ACHN (cell line): ENCODE measurements at regions not wholly inside any gene's neighbourhood (a gene's known extent, or its start where the extent isn't known, plus 50 kb on each side); places are given as distances from the start of the nearest gene placed in this dataset.

Source experiments
- DNase-seq: peaks from one replicate; pipeline ENCODE4 v3.0.0-alpha.2; 2015
- in situ Hi-C: cut with HindIII; loops from 2 replicates; pipeline ENCODE4 v1.10.0; 2017; ENCODE audit warnings: low sequenced_read_pairs, low pct_ligation_motif_present, low pct_unique_long_range_greater_than_20kb

DNA sequence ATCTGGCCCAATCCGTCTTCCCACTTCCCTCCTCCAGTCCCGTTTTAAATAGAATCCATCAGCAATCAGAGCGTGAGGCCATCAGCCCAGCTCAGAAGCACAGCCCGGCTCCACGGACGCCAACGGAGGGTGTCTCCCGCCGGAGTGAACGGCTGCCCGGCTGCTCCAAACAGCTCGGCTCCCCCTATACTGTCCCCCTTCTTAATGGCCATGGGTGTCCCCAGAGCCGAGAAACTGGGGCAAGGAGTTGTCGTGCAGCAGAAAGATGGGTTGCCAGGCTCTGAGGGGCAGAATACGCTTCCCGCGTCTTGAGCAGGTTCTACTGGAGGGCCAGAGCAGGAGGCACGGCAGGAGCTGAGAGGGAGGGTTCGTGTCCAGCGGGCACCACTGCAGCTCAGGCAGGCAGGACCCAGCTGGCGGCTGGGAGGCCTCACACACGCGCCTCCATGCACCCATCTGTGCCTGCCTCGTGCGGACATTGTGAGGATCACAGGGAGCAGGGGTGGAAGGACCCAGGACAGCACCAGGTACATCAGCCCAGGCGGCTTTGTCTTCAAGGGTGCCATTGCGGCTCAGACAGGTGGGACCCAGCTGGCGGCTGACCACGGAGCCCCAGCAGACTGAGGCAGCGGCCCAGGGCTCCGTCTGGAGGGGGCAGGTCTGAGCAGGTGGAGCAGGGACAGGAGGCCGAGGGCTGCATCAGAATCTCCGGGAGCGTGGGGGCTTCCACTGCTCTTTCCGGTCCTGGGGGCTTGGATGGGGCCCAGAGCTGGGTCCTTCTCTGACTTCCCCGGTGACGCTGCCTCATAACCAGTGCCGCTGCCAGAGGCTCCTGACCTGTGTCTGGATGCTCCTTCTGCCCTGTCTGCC is 882.7 kb downstream of the BRD1 start:
- DNase-seq: no peak
- in situ Hi-C loops: no loop called here

DNA sequence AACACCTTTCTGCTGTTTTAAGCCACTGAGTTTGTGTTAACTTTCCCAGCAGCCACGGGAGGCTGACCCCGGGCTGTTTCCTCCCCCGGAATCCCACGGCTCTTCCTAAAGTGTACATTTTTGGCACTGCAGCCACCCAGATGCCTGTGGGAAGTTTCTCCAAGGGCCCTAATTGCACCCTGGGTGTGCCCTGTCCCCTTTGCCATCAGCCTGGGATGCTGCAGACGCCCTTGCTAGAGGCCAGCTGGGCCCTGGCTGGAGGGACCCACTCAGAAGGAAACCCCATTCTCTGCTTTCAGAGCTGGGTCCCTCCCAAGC is 883.3 kb downstream of the BRD1 start:
- in situ Hi-C loops: no loop called here
- DNase-seq: no peak

DNA sequence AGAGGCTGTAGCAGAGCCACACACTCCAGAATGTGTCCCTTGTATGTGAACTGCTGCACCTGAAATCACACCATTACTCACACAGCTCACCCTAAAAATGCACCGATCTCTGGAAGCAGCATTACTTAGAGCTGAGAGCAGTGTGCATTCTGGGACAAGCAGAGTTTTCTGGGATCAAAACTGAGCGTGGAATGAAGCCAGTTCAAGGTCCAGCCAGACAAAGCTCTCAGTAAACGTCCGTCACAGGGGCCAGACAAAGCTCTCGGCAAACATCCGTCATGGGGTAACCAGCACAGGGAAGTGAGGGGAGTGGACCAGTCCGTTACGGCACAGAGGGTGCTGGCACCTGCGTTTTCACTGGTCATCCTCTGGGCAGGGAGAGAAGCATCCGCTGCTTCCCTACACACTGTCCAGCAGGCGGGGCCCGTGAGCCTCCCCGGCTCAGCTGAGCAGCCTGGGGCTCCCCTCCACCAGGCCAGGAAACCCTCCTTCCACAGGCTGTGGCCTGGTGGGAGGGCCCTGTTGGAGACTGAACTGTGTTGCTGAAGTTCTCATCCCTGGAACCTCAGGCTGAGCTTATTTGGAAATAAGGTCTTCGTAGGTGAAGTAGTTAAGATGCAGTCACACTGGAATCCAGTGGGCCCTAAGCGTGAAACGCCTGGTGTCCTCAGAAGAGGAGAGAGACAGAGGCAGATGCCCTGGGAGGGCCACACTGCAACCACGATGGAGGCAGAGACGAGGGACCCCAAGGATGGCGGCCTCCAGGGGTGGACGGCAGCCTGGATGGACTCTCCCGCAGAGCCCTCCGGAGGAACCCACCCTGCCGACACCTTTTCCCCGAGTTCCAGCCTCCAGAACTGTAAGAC is 883.9 kb downstream of the BRD1 start:
- in situ Hi-C loops: no loop called here
- DNase-seq: no peak

DNA sequence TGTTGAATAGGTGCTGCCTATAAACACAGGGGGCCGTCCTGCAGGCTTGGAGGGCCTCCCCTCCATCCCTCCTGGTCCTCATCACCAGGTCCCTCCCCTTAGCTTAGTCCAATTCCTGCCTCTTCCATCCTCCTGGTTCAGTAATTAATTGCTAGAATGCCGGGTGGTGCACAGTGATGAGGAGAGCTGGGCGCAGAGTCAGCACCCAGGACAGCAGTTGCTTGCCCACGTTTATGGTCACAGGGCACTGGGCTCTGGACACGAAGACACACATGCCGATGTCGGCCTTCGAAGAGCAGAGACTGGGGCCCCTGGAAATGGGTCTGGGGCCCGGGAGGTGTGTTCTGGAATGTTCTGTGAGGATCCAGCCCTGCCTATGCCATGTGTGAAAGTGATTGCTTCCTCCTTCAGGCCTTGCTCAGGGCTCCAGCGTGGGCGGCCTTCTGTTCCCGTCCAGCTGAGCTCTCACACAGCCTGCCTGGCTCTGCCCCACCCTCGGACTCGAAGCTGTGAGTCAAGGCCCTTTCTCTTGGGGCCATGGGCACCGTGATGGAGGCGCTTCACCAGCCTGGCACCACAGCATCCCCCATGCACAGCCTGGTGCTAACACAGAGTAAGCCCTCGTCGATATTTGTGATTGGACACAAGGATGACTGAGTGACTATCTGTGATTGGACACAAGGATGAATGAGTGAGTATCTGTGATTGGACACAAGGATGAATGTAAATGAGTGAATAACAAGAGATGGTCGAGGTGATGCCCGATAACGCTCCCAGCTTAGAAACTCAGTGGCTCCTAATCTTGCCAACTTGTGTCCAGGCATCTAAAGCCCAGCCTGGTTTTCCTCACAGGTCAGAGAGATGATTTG is 884.7 kb downstream of the BRD1 start:
- no peak for DNase-seq
- in situ Hi-C loops: no loop called here

DNA sequence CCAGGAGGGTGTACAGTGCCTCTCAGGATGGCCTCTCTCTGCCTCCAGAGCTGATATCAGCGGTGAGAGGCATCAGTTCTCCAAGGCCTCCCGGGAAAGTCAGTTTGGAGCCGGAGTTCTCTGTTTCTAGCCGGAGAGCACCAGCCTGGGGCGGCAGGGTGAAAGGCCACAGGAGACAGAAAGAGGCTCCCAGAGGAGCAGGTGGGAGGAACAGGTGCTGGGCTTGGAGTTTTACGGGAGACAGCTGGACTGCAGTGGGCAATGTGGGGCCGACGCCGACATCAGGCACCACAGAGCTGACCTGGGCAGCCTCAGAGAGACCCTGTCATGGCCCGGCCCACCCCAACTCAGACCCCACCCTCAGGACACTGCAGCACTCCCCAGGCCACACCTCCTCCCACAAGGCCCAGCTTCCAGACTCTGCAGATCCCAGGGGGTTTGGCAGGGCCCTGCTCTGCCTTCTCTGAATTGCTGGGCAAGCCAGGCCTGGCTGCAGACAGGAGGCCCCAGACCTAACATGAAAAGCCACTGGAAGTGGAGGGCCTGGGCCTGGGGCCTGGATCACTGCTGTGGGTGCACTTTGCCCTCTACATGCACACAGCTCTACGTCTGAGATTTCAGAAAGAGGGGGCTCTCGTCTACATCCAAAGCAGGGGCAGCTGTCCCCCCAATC is 885.6 kb downstream of the BRD1 start:
- in situ Hi-C loops: no loop called here
- no peak for DNase-seq

DNA sequence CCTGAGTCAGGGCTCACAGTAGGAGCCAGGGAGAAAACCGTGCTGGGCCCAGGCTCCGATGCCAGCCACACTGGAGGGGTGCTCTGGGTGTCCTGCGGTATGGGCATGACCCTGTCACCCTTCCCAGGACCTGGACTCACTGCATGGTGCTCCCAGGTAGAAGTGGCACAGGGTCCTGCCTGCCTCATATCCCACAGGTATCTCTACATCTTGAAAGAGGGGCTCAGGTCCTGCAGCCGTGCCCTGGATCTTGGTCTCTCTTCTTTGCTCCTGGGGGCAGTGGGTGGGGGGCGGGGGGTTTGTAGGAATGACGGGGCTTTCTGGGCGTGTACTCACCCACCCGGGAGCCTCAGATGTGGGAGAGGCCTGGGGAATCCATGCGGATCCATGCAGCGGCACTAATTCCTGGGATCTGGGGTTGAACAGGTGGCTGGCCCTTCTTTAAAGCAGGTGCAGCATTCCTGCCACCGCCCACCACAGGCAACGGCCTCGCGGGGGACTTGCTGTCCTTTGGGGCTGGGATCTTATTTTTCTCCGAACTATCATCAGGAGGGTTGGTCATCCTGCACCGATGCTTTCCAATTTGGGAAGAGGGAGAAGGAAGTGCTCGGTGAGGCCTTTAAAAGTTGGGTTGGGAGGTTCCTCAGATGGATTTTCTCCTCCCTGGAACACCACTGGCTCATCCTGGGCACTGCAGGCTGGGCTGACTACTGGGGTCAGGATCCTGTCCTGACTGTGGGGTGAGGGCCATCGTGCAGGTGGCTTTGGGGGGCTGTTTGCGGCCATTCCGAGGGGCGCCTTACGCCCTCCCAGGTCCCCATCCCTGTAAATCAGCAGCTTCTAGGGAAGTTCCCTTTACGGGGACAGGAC is 886.4 kb downstream of the BRD1 start:
- DNase-seq: no peak
- in situ Hi-C loops: no loop called here

DNA sequence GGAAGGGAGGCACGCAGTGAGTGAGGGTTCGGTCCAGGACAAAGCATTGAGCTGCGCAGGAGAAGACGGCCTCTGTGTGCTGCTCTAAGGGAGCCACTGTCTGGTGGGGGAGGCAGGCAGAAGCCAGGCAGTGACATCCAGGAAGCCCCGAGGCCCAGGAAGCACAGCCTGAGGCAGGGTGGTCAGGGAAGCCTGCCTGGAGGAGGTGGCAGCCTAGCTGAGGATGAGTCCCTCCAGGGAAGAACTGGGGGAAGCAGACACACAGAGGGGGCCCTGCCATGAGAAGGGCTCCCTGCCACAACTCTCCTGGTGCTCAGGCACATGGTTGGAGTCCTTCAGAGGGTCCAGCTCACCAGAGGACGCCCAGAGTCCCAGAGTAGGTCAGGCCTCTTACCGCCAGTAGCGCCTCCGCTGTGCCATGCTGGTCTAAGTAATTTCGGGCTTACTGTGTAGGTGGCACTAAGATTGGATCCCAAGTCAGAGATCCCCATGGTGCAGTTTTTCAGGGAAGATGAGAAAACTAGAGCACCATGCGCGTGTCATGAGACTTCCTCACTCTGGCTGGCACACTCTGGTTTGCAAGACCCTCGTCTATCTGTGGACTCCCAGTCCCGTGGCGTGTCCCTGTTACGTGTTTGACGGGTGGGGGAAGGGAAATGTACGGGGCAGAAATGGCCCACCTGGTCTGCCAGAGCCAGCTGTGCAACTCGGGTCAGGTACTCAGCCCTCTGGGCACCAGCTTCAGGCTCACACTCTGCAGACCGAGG is 887.2 kb downstream of the BRD1 start:
- in situ Hi-C loops: no loop called here
- DNase-seq: no peak

DNA sequence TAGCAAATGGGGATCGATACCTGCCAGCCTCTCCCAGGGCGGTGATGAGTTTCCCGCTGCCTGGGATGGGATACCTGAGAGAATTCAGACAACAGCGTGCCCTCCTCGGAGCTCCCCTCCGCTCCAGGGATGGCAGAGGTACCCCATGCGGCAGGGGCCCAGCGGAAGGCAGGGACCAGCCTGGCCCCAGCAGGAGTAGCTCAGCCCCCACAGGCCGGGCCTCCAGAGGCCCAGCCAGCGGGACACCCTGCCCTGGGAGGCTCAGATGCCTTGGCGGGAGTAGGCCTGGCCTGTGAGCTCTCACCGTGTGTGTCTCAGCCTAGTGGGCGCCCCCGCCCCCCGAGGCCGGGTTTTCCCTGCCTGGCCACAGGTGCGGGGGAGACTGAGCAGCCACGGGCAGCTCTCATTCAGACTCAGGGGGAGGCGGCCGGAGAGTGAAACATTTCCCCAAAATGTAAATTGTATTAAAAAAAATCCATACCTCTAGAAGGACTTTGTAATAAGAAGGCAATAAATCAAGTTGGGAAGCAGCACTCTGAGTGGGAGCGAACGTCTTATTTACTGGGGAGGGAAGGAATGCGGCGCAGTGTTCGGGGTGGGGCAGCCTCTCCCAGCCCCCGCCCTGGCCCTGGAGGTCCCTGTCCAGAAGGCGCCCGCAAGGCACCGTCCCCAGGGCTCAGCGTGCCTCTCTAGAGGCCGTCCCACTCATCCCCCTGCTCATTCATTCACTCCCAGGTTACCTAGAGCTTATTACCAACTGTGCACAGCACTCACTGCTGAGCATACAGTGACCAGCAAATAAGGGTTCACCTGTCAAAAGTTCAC is 888.0 kb downstream of the BRD1 start:
- DNase-seq: no peak
- in situ Hi-C loops: no loop called here

DNA sequence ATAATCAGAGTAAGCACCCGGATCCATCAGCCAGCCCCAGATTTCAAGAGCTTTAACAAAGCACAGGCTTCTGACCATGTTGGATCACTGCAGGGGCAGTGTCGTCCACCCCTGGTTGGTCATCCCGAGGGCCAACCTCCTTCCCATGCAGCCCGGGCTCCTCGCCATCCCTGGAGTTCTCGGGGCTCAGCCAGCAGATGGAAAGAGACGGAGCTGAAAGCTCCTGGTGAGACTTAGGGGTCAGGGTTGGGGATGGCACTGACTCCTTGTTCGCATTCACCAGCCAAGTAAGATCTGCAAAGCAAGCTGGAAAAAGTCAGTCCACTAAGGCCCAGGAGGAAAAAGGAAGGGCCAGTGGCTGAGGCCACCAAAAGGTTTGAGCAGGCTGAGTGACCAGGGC is 888.9 kb downstream of the BRD1 start:
- no peak for DNase-seq
- in situ Hi-C loops: no loop called here

DNA sequence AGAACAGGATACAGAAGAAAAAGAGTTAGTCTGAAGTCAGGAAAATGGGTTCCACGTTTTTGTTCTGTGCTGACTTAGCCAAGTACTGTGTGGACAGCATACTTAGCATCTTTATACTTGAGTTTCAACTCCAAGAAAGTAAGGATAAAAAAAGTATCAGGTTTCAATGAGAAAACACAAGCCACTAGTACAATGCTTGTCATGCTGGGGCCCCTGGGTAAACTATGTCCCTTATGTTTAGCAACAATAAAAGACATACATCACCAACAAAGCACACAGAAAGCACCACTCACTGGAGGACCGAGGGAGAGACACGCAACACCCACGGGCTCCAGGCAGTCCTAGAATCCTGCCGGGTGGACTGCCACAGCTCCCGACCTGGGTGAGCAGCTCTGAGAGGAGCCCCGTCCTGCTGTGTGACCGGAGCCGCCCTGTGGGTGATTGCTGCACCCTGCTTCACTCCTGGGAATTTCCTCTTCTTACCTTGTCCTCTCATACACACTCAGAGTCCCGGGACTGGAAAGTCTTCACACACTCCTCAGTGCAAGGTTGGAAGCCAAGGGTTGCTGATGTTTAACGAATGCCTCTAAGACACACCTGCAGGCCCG is 890.5 kb downstream of the BRD1 start:
- no peak for DNase-seq
- in situ Hi-C loops: no loop called here

DNA sequence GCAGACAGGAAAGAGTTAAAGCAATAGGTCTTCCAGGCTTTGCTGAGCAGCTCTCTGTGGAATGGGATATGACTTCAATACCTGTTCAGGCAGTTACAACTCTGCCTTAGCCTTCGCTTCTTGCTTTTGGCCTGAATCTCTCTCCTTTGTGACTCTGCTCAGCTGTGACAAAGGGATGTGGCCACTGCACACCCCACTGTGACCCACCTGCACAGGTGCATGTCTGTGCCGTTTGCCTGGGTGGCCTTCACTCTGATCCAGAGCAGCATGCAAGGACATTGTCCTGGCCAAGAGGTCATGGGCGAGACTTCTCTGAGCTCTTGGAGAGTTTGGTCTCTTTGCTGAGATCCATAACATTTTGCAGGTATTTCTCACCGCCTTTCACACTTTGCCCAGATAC is 891.3 kb downstream of the BRD1 start:
- in situ Hi-C loops: no loop called here
- DNase-seq: no peak

DNA sequence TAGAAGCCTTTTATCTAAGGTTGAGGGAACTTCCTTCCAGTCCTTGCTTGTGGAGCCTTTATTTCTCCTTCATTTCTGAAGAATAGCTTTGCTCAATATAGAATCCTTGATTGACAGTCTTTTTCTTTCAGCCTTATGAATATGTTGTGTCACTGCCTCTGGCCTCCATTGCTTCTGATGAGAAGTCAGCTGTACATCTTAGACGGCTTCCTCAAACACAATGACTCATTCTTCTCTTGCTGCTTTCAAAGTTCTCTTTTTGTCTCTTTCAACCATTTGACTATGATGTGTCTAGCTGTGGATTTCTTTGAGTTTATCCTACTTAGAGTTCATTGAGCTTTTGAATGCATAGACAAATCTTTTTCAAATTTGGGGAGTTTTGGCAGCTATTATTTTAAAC is 893.2 kb downstream of the BRD1 start:
- in situ Hi-C loops: no loop called here
- no peak for DNase-seq

DNA sequence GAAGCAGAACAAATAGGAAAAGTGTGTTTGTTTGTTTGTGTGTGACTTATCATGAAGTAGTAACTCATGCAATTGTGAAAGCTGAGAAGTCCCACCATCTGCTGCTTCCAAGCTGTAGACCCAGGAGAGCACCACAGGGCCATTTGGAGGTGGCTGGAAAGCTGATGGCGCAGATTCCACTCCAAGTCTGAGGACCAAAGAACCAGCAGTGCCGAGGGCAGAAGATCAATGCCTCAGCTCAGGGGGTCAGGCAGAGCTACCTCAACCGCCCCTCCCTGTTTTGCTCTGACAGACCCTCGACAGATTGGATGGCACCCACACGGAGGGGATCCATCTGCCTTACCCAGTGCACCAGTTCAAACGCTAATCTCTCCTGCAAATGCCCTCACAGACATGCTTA is 896.2 kb downstream of the BRD1 start:
- DNase-seq: no peak
- in situ Hi-C loops: no loop called here

DNA sequence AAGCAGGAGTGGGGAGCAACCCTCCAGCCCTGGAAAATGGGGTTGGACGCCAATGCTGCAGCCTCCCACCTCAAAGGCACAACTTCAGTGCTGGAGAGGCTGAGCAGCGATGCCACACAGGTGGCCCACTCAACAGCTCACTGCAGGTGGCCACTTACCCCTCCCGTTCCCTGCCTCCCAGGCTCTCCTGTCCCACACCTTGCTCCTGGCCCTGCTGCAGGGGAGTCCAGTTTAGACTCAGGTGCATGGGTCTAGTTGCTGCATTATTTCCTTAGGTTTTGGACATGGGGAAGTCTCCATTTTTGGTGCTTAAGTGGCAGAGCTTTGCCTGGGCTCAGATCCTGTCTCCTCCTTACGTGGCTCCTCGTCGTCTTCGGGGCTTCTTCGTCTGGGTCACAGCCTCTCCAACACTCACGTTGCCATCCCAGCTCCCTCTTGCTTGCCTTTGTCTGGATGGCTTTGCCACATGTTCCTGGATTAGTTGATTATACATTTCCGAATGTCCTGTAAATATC is 898.3 kb downstream of the BRD1 start:
- no peak for DNase-seq
- in situ Hi-C loops: no loop called here

DNA sequence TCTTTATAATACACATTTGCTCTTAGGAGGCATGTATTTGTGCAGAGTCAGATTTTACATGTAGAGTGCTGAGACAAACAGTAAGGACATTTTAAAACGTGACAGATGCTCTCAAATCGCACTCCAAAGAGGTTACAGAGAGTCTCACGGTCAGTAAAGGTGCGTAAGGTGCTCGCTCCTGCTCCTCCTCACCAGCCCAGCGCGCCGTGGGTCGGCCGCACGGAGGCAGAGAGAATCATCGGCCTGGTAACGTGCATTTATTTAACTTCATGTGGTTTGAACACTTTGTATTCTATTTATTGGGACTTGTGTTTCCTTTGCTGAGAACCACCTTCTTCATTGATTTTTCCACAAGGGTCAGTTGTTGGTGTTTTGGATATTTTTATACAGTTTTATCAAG is 900.1 kb downstream of the BRD1 start:
- in situ Hi-C loops: no loop called here
- no peak for DNase-seq

DNA sequence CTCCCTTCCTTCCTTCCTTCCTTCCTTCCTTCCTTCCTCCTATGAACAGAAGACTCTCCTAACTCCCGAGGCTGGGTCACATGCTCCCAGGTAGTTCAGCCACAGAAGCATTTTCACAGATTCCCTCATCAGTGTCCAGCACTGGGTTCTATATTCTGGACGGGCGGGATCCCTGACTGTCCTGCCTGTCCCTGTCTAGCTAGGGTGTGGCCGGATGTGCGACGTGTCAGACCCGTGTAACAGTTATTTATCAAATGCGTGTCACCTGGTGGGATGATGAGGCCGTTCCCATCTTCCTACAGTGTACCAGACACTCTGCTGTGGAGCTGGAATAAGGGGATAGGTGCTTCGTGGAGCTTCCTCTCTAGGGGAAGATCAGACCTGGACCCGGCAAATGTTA is 901.0 kb downstream of the BRD1 start:
- no peak for DNase-seq
- in situ Hi-C loops: no loop called here
